ENCODE measurements at regions not wholly inside any gene's neighbourhood (a gene's known extent, or its start where the extent isn't known, plus 50 kb on each side); places are given as distances from the start of the nearest gene placed in this dataset.

DNA sequence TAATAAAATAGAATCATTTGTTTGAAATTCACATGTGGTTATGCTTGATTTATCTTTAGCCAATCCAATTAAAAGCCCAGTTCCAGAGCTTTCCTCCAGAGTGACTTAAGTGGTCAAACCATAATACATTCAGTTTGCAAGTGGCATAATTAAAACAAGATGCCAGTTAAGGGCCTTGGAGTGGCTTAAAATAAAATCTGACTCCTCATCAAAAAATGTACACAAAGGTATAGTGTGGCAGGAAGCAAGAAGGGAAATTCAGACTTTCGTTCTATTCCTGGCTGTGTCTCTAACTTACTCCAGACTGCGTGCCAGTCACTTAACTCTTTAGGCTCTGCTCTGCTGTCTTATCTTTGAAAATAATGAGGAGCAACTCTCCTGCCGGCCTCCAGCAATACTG lies 215.9 kb upstream of the PRNP start:
- no peak for TF ChIP-seq PAX5 (IDR thresholded peaks at IDR 0.05; ENCODE audit: insufficient read depth, low read length, severe bottlenecking)
- no peak for TF ChIP-seq TAF1 (IDR thresholded peaks at IDR 0.05; ENCODE audit: low read depth, low read length)
- no peak for TF ChIP-seq POLR2AphosphoS5 (IDR thresholded peaks at IDR 0.05; ENCODE audit: low read depth, low read length)
- TF ChIP-seq POLR2A (IDR thresholded peaks at IDR 0.05; ENCODE audit: low read depth, low read length): no peak
- TF ChIP-seq SPI1 (IDR thresholded peaks at IDR 0.05; ENCODE audit: low read depth, low read length): no peak
- TF ChIP-seq POU2F2 (IDR thresholded peaks at IDR 0.05; ENCODE audit: low read depth, low read length): no peak
